Cardiac muscle cell (in vitro differentiated cells and primary cell): ENCODE measurements at regions not wholly inside any gene's neighbourhood (a gene's known extent, or its start where the extent isn't known, plus 50 kb on each side); places are given as distances from the start of the nearest gene placed in this dataset.

Experiments used
- DNase-seq, 2 donors: peaks; one replicate each; pipeline versions ENCODE4 v3.0.0 to v3.0.0-alpha.2; 2010 to 2017; ENCODE audit warnings: low read depth in 1 of 2, low spot score in 1 of 2
- H3K27ac ChIP-seq: fragments of 200-600 bp; sonication (generic); 2 replicates; pipeline ENCODE4 v1.5.1; 2016
- H3K27me3 ChIP-seq: fragments of 200-600 bp; sonication (generic); 2 replicates; pipeline ENCODE4 v1.6.0; 2016; ENCODE audit warnings: control low read depth
- H3K36me3 ChIP-seq: fragments of 200-600 bp; sonication (generic); 2 replicates; pipeline ENCODE4 v1.5.1; 2016; ENCODE audit warnings: control low read depth
- H3K4me1 ChIP-seq: fragments of 200-600 bp; sonication (generic); 2 replicates; pipeline ENCODE4 v1.8.1; 2017; ENCODE audit warnings: low read depth, mild to moderate bottlenecking, mixed run types
- H3K4me3 ChIP-seq: fragments of 200-600 bp; sonication (generic); 2 replicates; pipeline ENCODE4 v1.5.1; 2016; ENCODE audit warnings: mild to moderate bottlenecking
- H3K9me3 ChIP-seq: fragments of 200-600 bp; sonication (generic); 2 replicates; pipeline ENCODE4 v1.5.1; 2017; ENCODE audit warnings: low read depth, mild to moderate bottlenecking, control low read depth
- TF ChIP-seq, protein P1 (sequence below): IDR thresholded peaks from 2 replicates; pipeline ENCODE4 v1.5.1; 2012; ENCODE audit warnings: low read depth, mild to moderate bottlenecking, low read length

- no peaks in the 10 kb centered on the region for H3K27me3 ChIP-seq
- TF ChIP-seq, protein P1, sequence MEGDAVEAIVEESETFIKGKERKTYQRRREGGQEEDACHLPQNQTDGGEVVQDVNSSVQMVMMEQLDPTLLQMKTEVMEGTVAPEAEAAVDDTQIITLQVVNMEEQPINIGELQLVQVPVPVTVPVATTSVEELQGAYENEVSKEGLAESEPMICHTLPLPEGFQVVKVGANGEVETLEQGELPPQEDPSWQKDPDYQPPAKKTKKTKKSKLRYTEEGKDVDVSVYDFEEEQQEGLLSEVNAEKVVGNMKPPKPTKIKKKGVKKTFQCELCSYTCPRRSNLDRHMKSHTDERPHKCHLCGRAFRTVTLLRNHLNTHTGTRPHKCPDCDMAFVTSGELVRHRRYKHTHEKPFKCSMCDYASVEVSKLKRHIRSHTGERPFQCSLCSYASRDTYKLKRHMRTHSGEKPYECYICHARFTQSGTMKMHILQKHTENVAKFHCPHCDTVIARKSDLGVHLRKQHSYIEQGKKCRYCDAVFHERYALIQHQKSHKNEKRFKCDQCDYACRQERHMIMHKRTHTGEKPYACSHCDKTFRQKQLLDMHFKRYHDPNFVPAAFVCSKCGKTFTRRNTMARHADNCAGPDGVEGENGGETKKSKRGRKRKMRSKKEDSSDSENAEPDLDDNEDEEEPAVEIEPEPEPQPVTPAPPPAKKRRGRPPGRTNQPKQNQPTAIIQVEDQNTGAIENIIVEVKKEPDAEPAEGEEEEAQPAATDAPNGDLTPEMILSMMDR: no peak
- no peak overlapping the region for H3K4me3 ChIP-seq
Measured at GRCh38 chr5:91712718-91713117, 329.6 kb upstream of the ARRDC3 start.

GRCh38 chr5:91707521-91707841 is 324.4 kb upstream of the ARRDC3 start:
- Histone ChIP-seq H3K27ac (no peak overlapping the region), H3K4me1 (no peaks in the 10 kb centered on the region), H3K4me3 (no peak overlapping the region), H3K36me3 (no peaks in the 10 kb centered on the region), H3K9me3 (no peaks in the 10 kb centered on the region), H3K27me3 (no peaks in the 10 kb centered on the region)
- no peak for DNase-seq
- TF ChIP-seq, protein P1: no peak

More at GRCh38 chr5:91712718-91713117, 329.6 kb upstream of the ARRDC3 start:
- Histone ChIP-seq H3K4me1 (no peaks in the 10 kb centered on the region), H3K36me3 (no peaks in the 10 kb centered on the region), H3K9me3 (no peaks in the 10 kb centered on the region), H3K27ac (no peak overlapping the region)
- no peak for DNase-seq

- TF ChIP-seq, protein P1: no peak
- Histone ChIP-seq H3K27me3 (no peaks in the 10 kb centered on the region), H3K9me3 (no peaks in the 10 kb centered on the region), H3K4me1 (no peaks in the 10 kb centered on the region), H3K4me3 (no peak overlapping the region), H3K27ac (no peak overlapping the region), H3K36me3 (no peaks in the 10 kb centered on the region)
- DNase-seq: no peak
Measured at GRCh38 chr5:91706785-91707520, 323.8 kb upstream of the ARRDC3 start.

DNA sequence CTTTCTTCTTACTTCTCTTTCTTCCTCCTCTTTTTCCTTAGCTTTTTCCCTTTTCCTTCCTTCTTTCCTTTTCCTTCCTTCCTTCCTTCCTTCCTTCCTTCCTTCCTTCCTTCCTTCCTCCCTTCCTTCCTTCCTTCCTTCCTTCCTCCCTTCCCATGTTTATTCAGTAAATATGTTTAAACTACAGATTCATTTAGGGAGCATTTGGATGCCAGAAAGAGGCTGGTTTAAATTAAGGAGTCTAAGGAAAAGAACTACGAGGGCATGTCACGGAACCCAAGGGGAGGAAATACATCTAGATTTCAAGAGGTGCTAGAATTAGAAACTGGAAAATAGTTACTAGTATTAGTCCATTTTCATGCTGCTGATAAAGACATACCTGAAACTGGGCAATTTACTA is 320.0 kb upstream of the ARRDC3 start:
- H3K27ac ChIP-seq: no peak overlapping the region
- no peaks in the 10 kb centered on the region for H3K4me1 ChIP-seq
- DNase-seq: no peak
- no peak overlapping the region for H3K4me3 ChIP-seq
- H3K36me3 ChIP-seq: no peaks in the 10 kb centered on the region
- TF ChIP-seq, protein P1: no peak
- H3K9me3 ChIP-seq: no peaks in the 10 kb centered on the region
- H3K27me3 ChIP-seq: no peaks in the 10 kb centered on the region

DNA sequence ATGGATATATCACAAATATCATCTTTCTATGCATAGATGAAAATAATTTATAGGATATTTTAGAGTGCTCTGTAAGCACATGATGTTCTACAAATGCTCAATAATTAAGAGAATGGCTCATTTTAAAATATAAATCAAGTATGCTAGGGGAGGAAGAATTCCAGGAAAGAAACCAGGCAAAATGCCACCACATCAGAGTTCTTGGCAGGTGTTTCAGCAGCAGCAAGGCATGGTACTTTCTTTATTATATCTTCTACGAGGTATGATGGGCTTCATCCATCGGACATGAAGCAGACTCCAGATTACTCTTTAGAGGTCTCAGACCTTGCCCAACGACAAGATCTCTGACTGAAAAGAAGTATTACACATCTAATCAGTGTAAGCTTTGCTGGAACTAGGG is 316.3 kb upstream of the ARRDC3 start:
- H3K36me3 ChIP-seq: no peaks in the 10 kb centered on the region
- H3K27me3 ChIP-seq: no peaks in the 10 kb centered on the region
- no peak overlapping the region for H3K4me3 ChIP-seq
- H3K4me1 ChIP-seq: no peaks in the 10 kb centered on the region
- no peak for DNase-seq
- no peak overlapping the region for H3K27ac ChIP-seq
- H3K9me3 ChIP-seq: no peaks in the 10 kb centered on the region
- TF ChIP-seq, protein P1: no peak
